GM21423 (cell line): ENCODE measurements at regions not wholly inside any gene's neighbourhood (a gene's known extent, or its start where the extent isn't known, plus 50 kb on each side); places are given as distances from the start of the nearest gene placed in this dataset.
"Not testable (repeated sequence)": the region's sequence is repeated elsewhere in the genome, so short reads cannot be mapped to it uniquely, and the experiment has no call there.

ENCODE experiments used
- ATAC-seq: cut with Tn5 transposase; IDR thresholded peaks from one replicate; pipeline ENCODE4 v1.9.1; 2021; ENCODE audit warnings: mild to moderate bottlenecking, moderate library complexity; ENCODE audit not compliant: unreplicated experiment

DNA sequence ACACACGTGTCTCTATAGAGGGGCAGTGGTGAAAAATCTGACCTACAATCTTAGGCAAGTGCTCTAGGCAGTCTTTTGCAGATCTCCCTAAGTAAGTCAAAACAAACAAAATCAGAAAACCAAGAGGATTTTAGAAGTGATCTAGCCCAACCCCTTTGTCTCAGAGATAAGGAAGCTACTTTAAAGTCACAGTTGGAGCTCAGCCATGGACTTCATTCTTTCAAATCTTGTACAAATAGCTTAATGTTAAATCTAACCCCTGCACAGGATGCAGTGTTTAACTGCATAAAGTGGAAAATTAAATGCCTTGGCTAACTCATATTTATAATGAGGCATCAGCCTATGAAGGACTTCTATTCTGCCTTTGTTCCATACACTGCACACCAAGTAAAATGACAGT is 135.1 kb upstream of the RFX3 start:
- ATAC-seq, result no peak

DNA sequence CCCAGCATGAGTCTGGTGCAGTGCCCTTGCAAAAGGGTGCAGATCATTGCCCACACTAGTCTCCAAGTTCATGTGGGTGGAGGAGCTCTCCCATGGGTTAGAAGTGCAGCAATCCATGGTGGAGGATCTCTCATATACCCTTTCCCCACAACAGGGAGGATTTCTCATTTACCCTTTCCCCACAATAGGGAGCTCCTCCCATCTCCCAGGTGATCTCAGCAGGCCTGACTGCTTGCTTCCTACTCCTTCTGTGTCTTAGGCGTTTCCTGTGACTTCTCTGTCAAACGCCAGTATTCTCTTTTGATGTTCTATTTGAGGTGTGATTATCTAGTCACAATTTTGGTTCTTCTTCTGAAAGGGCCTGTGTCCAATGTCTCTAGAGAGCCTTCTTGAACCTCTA is 133.8 kb upstream of the RFX3 start:
- ATAC-seq, result no peak

DNA sequence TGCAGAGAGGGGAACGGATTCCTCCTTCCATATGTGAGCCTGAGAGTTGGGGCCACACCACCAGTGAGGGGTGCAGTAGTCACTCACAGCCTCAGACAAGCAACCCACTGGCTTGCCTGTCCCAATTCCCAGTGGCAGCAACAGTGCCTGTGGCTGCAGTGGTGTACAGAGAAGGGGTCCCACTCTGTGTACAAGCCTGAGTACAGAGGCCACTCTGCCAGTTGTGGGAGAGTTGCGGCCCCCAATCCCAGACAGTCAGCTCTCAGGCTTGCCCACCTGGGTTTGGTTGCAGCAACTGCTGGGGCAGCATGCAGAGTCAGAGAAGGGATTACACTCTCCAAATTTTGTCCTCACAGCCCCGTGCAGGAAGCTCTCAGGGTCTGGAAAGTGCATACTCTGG is 133.2 kb upstream of the RFX3 start:
- ATAC-seq, result no peak

DNA sequence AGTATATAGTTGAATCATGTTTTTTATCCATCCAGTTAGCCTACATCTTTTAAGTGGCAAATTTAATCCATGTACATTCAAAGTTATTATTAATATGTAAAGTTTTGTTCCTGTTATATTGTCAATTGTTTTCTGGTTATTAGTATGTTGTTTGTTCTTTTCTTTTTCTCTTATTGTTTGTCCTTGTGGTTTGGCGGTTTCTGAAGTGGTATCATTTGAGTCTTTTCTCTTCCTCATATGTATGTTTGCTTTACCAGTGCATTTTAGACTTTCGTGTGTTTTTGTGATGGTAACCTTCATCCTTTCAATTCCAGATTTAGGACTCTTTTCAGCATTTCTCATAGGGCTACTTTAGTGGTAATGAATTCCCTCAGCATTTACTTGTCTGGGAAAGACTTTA is 130.4 kb upstream of the RFX3 start:
- no peak for ATAC-seq

DNA sequence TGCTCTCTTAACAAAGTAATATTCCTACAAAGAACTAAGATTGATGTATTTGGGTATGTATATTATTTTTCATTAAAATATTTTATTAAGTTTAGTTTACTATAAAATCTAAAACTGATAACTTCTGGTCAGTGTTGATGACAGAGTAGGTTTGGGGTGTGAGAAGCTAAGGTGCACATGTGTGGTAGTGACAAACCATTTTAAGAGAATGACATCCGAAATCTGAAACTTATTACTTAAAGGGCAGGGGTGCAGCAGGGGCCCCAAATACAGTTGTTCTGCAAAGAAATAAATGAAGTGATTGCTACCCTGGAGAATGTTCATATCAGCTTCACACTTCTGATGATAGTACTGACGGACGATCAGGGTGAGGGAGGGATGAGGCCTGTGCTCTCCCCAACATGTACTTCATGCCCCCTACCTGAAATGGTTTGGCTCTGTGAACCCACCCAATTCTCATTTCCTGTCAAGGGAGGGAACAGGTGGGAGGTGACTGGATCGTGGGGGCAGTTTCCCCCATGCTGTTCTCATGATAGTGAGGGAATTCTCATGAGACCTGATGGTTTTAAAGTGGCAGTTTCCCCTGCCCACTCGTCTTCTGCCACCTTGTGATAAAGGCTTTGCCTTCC is 125.3 kb upstream of the RFX3 start:
- no peak for ATAC-seq

DNA sequence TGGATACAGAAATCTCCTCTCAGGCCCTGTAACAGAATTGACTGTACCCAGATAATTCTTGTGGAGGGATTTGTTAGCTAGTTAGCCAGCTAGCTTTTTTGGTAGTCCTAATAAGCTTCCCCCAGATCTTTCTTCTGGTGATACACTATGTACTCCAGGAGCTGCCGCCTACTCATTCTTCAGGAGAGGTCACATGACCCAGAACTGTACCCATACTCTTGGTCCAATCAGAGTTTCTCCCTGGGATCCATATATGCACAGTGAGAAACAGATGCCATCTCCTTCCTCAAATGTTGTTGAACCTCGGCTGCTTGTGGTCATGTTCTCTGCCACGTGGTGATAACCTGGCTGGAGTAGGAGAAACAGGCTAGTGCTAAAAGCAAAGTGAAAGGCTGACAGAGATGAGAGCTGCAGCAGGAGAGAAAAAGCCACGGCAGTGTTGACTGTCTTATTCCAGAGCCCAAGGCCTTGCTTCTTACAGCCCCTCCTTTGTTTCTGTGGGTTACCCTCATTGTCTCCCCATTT is 123.0 kb upstream of the RFX3 start:
- ATAC-seq, result no peak

DNA sequence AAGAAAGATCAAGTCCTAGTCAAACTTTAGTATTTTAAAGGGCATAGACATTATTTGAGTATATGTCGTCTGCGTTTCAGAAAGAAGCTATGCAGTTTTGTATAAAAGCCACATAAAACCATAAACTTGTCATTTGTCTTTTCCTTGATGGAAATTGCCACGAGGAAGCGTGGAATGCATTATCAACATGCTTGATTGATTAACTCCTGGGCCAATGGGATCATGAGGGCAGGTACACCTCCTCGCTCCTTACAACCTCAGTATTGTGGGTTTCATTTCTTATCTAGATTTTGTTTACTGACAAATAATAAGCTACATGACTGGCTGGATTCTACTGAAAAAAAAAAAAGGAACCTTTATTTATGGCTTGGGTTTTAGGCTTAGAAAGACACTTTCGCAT is 122.5 kb upstream of the RFX3 start:
- ATAC-seq, result no peak

DNA sequence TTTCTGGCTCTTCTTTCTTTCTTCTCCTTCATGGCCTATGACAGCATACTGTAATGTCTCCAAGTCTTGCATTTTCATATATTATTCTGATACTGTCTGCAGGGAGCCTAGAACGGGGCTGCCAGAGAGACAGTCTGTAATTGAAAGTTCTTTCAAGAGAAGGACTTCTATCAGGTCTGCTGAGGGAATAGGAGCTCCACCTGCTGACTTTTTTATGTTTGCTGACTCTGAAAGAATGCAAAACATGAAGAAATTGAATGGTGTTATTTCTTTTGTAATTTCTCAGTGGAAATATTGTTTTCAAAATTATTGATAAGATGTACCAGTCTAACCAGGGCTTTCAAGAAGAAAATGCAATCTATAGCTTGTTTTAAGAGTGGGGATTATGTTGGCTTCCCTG is 121.9 kb upstream of the RFX3 start:
- ATAC-seq, result no peak

DNA sequence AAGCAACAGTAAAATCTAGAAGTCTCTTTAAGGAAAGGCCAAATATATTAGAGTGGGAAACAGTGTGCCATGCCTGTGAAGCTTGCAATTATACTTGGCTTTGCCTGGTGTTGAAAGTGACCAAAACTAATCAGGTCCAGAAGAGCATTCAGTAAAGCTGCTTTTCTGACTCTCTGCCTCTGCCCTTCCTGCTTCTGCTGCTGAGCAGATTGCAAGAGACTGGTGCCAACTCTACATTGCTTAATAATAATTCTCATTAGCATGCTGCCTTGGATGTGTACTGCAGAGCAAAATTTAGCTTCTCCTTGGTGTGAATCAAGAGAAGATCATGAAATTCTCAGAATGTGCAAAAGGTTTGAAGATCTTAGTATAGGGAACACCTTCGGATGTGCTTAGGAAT is 120.4 kb upstream of the RFX3 start:
- ATAC-seq, result no peak

DNA sequence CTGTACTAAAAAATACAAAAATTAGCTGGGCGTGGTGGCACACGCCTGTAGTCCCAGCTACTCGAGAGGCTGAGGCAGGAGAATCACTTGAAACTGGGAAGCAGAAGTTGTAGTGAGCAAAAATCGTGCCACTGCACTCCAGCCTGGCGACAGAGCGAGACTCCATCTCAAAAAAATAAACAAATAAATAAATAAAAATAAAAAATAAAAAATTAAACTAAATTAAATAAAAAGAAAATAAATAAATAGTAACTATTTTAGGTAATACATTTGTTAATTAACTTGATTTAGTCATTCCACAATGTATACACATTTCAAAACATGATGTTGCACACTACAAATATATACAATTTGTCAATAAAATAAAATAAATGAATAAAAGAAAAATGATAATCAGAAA is 116.3 kb upstream of the RFX3 start:
- ATAC-seq, result not testable (repeated sequence)

DNA sequence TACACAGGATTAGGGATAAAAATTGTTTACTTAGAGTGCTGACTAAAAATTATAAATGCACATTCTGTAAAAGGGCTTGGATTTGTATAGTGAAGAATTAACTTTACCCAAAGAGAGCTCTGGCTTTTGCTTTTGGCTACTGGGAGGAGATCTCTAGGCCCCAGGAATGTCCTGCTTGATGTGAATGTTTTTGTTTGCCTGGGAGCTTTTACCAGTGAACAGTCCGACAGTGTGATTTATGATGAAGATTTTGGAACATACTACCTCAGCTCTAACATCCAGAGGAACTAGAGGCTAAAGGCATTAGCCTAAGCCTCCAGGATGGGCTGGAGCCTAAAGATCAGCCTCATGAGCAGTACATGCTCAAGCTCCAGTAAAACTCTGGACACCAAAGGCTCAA is 103.7 kb upstream of the RFX3 start:
- no peak for ATAC-seq

DNA sequence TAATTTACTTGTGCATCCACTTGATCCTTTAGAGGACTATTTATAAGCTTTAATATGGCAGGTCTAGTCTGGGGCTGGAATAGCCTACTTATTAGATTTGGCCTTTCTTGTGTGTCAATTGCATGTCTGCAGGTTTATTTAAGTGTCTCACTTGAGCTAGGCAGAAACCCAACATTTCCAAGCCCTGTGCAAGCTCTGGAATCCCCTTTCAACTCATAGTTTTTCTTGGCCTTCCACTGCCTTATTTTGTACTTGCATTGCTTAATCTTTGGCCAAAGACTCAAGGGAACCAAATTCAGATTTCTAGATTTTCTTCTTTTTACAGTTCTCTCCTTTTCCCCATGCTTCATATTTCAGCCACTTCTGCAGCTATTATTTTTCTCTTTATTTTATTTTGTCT is 102.4 kb upstream of the RFX3 start:
- ATAC-seq, result no peak

DNA sequence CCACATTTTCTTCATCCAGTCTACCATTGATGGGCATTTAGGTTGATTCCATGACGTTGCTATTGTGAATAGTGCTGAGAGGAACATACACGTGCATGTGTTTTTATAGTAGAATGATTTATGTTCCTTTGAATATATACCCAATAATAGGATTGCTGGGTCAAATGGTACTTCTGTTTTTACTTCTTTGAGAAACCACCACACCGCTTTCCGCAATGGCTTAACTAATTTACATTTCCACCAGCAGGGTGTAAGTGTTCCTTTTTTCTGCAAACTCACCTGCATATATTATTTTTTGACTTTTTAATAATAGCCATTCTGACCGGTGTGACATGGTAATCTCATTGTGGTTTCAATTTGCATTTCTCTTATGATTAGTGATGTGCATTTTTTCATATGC is 82.2 kb upstream of the RFX3 start:
- ATAC-seq, result peak; percentile 78

DNA sequence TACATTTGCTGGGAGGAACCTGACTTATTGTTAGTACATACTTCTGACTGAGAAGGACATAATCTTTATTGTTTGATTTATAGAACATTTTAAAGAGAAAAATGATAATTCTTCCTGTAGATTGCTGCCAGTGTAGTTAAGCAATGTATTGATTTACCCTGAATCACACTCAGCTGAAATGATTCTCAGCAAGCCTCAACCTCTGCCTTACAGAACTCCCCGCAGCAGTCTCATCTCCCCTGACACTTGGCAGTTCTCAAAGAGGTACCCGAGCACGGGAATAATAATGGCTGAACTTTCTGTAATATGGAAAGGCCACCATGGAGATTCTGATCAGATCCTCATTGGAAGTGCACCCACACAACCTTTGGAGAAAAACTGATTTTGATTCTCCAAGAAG is 74.9 kb upstream of the RFX3 start:
- ATAC-seq, result no peak

DNA sequence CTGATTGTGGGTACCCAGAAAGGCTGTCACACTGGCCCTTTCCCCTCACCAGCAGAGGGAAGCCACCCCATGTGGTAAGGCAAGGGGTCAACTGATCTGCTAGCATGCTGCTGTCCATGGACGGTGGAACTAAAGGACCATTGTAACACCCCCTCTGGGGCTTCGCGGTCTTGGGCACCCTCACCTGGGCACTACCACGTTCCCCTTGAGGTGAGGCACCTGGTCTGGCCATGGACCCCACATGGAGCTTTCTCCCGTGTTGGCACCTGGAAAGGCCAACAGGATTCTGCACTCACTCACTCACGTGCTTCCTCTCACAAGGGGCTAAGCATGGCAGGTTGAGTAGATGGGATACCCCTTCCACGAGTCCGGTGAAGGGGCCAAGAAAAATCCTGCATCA is 72.0 kb upstream of the RFX3 start:
- ATAC-seq, result no peak

DNA sequence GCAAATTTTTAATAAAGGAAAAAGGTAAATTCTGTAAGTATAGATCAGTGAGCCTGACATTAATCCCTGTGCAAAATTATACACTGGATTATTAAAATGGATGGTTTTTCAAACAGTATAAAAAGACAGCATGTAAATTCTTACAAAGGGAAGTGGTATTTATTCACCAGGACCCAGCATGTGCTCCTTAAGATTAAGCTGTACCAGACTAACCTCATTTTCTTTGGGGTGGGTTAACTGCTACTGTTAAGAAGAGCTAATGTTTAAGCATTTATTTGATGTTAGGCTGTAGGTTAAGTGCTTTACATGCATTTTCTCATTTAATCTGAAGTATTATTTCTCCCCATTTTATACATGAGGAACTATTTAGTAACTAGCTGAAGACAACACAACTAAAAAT is 60.3 kb upstream of the RFX3 start:
- ATAC-seq, result no peak

DNA sequence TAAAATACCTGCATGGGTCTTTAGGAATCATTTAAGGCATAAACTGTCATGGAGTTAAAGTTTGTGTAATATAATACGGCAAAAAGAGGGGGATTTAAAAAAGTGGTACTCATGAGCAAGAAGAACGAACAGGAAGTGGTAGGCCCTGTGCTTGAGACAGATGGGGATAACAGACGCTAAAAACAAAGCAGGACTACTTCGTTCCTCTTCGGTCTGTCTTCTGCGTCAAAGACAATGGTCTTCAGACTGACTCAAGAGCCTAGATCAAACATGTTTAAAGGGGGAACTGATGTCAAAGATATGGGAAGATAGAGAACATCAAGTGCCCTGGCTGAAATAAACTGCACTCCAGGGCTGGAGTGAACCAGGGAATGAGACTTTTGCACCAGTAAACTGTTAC is 59.8 kb upstream of the RFX3 start:
- ATAC-seq, result no peak

DNA sequence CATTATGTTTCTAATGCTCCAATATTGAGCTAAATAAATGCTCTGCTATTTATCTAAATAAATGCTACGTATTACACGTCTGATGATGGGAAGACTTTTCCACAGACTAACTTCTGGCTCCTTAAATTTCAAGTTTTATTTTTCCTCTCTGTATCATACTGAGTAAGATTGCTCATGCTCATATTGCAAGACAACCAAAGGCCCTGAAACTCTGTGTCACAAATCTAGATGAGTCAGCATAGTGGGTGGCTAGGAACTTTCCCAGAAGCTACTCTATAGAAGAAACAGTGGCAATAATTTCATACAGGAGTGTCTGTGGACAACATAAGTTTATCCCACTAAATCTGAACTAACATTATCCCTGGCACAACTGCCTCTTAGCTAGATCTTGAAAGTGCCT is 53.0 kb upstream of the RFX3 start:
- ATAC-seq, result no peak

DNA sequence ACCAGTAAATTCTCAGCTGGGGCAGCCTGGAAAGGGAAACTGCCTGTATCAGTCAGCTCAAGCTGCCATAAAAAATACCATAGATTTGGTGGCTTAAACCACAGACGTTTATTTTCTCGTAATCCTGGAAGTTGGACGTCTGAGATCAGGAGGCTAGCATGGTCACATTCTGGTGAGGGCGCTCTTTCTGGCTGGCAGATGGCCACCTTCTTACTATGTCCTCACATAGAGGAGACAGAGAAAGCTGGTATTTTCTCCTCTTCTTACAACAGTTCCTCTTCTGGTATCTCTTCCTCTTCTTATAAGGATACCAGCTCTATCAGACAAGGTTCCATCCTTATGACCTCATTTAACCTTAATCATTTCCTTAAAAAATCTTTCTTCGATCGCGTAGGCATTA is 50.5 kb upstream of the RFX3 start:
- no peak for ATAC-seq

DNA sequence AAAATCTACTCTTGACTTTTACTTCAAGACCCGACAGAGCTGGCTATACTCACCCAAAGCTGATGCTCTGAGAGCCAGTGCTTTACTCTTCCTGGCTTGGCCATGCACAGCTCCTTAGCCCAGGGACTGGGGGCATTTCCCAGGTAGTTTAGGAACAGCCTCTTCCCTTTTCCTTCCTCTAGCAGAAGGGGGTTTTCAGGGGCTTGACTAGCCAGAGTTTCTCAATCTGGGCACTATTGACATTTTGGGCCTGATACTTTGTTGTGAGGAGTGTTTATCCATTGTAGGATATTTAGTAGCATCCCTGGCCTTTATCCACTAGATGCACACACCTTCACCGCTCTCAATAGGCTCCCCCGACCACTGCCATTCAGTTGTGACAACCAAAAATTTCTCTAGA is 50.0 kb upstream of the RFX3 start:
- ATAC-seq, result no peak
